AG04449 (cell line): ENCODE measurements at regions not wholly inside any gene's neighbourhood (a gene's known extent, or its start where the extent isn't known, plus 50 kb on each side); places are given as distances from the start of the nearest gene placed in this dataset.

ENCODE experiments used
- CTCF ChIA-PET: fragments of 350-600 bp; formaldehyde crosslinking; extraction: SDS; loops from one replicate; lab custom pipeline; 2021; ENCODE audit warnings: antibody characterized with exemption; lab: Yijun Ruan, JAX
- POLR2A ChIA-PET: fragments of 400-600, 350-600 bp; formaldehyde crosslinking; extraction: SDS; loops from one replicate; lab custom pipeline; 2020; ENCODE audit warnings: antibody characterized with exemption, inconsistent platforms; lab: Yijun Ruan, JAX
- DNase-seq: peaks from one replicate; pipeline ENCODE4 v3.0.0-alpha.2; 2010; ENCODE audit warnings: low read depth, low spot score
- H3K4me3 ChIP-seq: 2 replicates; pipeline ENCODE4 v1.5.1; 2011; ENCODE audit warnings: low read depth, mild to moderate bottlenecking, control low read depth, low read length
- CTCF ChIP-seq: IDR thresholded peaks from one replicate; pipeline ENCODE4 v1.5.1; 2011; ENCODE audit warnings: mild to moderate bottlenecking, moderate library complexity, low read length, control low read depth, inconsistent platforms; ENCODE audit not compliant: insufficient read depth; ENCODE audit errors: missing control alignments

- ChIA-PET CTCF (no interaction called here), POLR2A (no interaction called here)
Observed at GRCh38 chr2:221272729-221273128, 299.4 kb downstream of the EPHA4 start.

GRCh38 chr2:221276033-221276432 is 296.1 kb downstream of the EPHA4 start:
- no peak for DNase-seq
- ChIA-PET POLR2A (no interaction called here), CTCF (no interaction called here)
- H3K4me3 ChIP-seq, result no peak overlapping the region
- TF ChIP-seq CTCF, result no peak

More at GRCh38 chr2:221272729-221273128, 299.4 kb downstream of the EPHA4 start:
- DNase-seq, result no peak
- no peak for TF ChIP-seq CTCF
- no peak overlapping the region for H3K4me3 ChIP-seq

GRCh38 chr2:221276601-221277000 is 295.5 kb downstream of the EPHA4 start:
- DNase-seq, result no peak
- POLR2A ChIA-PET, result no interaction called here
- no peak overlapping the region for H3K4me3 ChIP-seq
- TF ChIP-seq CTCF, result no peak
- CTCF ChIA-PET, result no interaction called here

GRCh38 chr2:221282386-221282785 is 289.7 kb downstream of the EPHA4 start:
- no peak for DNase-seq
- H3K4me3 ChIP-seq, result no peak overlapping the region
- CTCF ChIA-PET, result no interaction called here
- POLR2A ChIA-PET, result no interaction called here
- TF ChIP-seq CTCF, result no peak

GRCh38 chr2:221283896-221284545 is 288.1 kb downstream of the EPHA4 start:
- TF ChIP-seq CTCF, result no peak
- POLR2A ChIA-PET, result no interaction called here
- peak; percentile 26 for DNase-seq
- CTCF ChIA-PET, result interaction anchor here (1.2 kb wide), 1 partner anchor 290 kb away, joined by 5 read pairs; no protein-coding TSS in a partner anchor
- no peak overlapping the region for H3K4me3 ChIP-seq

- no peak for TF ChIP-seq CTCF
- ChIA-PET CTCF (interaction anchor here (1.2 kb wide), 1 partner anchor 288 kb away, joined by 5 read pairs; no protein-coding TSS in a partner anchor), POLR2A (no interaction called here)
- no peak overlapping the region for H3K4me3 ChIP-seq
- no peak for DNase-seq
Observed at GRCh38 chr2:221285148-221285547, 287.0 kb downstream of the EPHA4 start.
